DND-41 (cell line): ENCODE measurements at regions not wholly inside any gene's neighbourhood (a gene's known extent, or its start where the extent isn't known, plus 50 kb on each side); places are given as distances from the start of the nearest gene placed in this dataset.

Experiments used
- EZH2 ChIP-seq: IDR thresholded peaks from 3 replicates; pipeline ENCODE4 v1.6.1; 2012; ENCODE audit warnings: borderline replicate concordance, low read depth, mild to moderate bottlenecking, moderate library complexity, low read length, inconsistent platforms; ENCODE audit not compliant: severe bottlenecking
- TF ChIP-seq, protein P1 (sequence below): IDR thresholded peaks from 2 replicates; pipeline ENCODE4 v1.5.1; 2012; ENCODE audit warnings: borderline replicate concordance, low read length, moderate library complexity, mild to moderate bottlenecking; ENCODE audit not compliant: poor library complexity, severe bottlenecking; ENCODE audit errors: extremely low read depth

DNA sequence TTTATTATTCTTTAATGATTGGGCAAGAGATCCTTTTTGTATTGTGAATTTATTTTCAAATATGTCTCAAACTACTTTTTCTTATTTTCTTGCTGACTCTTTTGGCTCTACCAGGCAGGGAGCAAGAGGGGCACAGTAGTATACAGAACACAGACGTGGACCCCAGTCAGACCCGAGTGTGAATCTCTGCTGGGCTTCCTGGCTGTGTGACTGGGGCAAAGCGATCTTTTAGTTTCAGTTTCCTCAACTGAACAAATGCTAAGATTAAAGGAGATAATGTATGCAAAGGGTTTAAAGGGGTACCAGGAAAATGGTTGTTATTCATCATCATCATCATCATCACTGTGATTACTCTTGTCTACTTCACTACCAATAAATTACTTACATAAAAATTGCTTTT is 317.5 kb downstream of the HIVEP2 start:
- no peak for TF ChIP-seq EZH2
- TF ChIP-seq, protein P1, sequence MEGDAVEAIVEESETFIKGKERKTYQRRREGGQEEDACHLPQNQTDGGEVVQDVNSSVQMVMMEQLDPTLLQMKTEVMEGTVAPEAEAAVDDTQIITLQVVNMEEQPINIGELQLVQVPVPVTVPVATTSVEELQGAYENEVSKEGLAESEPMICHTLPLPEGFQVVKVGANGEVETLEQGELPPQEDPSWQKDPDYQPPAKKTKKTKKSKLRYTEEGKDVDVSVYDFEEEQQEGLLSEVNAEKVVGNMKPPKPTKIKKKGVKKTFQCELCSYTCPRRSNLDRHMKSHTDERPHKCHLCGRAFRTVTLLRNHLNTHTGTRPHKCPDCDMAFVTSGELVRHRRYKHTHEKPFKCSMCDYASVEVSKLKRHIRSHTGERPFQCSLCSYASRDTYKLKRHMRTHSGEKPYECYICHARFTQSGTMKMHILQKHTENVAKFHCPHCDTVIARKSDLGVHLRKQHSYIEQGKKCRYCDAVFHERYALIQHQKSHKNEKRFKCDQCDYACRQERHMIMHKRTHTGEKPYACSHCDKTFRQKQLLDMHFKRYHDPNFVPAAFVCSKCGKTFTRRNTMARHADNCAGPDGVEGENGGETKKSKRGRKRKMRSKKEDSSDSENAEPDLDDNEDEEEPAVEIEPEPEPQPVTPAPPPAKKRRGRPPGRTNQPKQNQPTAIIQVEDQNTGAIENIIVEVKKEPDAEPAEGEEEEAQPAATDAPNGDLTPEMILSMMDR: no peak
